HG02970 (cell line): ENCODE measurements at regions not wholly inside any gene's neighbourhood (a gene's known extent, or its start where the extent isn't known, plus 50 kb on each side); places are given as distances from the start of the nearest gene placed in this dataset.

Experiments used
- ATAC-seq: cut with Tn5 transposase; IDR thresholded peaks from one replicate; pipeline ENCODE4 v1.9.1; 2021; ENCODE audit warnings: mild to moderate bottlenecking, moderate library complexity, moderate number of reproducible peaks; ENCODE audit not compliant: unreplicated experiment, low FRiP score

DNA sequence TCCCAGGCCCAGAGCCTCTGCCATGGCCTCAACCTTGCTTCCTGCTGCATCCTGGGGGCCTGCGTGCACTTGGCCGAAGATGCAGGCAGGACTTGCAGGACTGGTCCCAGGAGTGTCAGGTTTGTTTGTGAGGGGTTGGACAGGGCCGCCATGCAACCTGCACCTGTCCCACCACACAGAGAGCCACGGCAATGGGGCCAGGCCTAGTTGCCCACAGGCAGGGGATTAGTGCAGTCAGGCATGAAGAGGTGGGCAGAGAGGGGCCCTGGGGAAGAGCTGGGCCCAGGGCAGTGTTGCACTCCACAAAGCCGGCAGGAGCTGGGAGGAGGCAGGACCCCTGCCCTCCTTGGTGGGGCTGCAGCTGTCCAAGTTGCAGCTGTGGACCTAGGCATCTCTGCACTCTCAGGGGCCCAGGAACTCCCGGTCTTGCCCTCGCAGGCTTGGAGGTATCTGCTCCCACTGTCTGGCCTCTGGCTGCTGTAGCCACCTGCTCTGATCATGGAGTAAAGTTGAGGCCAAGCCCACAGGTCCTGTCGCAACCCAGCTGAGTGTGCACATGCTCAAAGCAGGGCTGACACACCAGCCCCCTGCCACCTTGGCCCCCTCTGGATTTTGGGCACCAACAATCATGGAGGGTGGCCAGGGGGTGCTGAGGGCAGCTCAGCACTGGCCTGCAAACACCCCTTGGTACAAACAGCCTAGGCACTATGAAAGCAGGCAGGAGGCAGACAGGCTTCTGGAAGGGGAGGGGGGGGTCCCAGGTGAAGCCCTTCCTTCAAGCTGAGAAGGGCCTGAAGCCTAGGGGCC is 190.4 kb upstream of the PCDH10 start:
- no peak for ATAC-seq

DNA sequence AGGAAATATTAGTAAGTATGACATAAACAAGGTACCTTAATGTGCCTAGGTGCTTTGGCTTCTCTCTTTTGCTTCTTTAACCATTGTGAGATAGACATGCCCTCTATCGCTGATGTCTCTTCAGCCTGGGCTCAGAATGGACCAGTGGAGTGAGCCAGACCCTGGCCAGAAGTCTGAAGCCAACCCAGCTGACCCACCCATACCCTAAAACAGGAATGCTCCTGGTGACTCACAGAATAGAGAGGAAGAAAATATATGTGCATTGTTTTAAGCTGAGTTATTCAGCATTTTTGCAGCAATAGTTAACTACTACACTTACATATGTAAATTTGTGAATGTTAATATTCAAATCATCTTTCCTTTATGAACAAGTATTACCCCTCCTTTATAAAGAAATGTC is 167.5 kb upstream of the PCDH10 start:
- ATAC-seq, result no peak

DNA sequence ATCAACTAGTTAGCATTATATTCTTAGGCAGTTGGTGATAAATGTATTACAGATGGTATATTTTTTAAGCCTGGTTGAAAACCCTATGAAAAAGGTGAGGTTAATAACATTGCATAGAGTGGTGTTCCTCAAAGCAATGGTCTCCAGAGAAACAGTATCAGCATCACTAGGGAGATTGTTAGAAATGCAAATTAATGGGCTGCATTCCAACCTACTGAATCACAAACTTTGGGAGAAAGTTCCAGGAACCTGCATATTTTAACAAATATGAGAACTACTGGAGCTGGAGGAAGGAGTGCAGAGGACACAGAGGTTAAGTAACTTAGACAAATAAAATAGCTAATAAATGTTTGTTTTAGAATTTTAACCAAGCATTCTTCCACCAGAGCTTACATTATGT is 166.9 kb upstream of the PCDH10 start:
- no peak for ATAC-seq

DNA sequence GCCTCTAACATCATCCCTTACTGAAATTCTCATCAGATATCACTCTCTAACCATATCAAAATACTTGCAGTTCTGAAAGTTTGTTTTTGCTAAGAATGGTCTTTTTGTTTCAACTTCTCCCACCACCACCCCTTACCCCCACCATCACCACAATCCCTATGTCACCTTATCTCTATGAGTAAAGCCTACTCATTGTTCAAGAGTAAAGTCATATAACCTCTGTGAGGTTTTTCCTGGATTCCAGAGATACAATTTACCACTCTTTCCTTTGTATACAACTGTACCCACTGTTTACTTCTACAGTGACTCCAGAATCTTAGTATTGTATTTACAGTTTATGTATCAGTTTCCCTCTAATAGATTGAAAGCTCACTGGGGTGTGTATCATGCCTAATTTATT is 158.0 kb upstream of the PCDH10 start:
- no peak for ATAC-seq

DNA sequence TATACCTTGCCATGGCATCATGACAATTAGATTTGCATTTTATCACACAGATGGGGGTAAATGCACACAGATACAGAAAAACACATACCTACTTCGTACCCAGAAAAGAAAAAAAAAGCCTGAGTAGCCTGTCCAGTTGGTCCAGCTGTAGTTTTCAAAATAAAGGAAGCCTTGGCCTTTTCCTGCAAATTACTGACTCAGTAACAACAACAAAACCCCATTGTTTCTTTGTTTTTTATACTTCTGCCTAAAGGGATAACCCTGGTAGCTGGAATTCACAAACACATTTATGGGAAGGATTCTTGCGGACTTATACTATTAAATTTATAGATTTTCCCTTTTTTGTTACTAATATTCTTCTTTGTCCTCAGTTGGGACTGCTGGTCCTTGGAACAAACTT is 156.4 kb upstream of the PCDH10 start:
- no peak for ATAC-seq

DNA sequence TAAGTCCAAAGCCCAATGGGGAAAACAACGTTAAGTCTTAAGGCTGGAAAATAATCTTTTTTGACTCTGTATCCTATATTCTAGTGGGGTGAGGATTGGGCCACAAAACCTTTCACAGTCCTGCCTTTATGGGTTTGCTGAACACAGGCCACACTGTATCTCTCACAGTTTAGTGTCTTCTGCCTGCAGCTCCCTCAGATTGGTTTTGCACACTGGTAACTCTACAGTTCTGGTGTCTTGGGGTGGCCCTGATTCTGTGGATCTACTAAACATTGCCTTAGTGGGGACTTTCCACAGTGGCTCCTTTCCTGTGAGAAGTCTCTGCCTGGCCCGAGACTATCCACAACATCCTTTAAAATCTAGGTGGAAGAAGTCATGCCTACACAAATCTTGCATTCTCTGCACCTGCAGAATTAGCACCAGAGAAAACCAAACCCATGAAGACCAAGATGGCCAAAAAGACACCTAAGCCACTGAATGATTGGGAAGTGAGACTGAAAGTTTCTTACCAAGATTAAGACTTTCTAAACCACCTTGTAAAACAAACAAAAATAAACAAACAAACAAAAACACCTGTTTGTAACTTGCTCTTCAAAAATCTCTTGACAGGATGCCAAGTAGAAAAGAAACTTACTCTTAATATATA is 150.4 kb upstream of the PCDH10 start:
- ATAC-seq, result no peak

DNA sequence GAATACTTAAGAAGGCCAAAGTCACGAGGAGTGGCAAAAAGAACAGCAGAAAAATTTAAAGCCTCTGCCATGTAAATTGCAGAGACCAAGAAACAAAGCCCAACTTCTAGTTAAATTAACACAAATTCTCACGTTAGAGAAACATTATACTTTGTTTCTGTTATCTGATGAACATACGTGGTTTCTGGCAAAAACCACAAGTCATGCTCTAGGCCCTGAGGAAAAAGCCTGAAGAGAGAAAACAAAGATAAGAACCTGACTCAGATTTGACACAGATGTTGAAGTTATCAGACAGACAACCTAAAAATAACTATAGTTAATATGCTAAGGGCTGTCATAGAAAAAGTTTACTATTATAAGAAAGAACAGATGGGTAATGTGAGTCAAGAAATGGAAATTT is 149.1 kb upstream of the PCDH10 start:
- ATAC-seq, result no peak

DNA sequence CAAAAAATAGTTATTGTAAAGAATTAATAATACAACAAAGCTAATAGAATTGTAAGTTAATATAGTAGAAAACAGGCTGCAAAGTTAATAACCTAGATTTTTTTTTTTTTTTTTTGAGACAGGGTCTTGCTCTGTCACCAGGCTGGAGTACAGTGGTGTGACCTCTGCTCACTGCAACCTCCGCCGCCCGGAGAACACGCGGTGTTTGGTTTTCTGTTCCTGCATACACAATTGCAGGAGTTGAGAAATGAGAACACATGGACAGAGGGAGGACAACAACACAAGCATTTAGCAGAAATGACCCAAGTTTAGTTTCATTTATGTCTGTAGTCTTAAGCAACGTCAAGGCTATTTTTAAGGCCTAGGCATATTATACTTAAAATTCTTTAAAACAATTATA is 145.9 kb upstream of the PCDH10 start:
- no peak for ATAC-seq

DNA sequence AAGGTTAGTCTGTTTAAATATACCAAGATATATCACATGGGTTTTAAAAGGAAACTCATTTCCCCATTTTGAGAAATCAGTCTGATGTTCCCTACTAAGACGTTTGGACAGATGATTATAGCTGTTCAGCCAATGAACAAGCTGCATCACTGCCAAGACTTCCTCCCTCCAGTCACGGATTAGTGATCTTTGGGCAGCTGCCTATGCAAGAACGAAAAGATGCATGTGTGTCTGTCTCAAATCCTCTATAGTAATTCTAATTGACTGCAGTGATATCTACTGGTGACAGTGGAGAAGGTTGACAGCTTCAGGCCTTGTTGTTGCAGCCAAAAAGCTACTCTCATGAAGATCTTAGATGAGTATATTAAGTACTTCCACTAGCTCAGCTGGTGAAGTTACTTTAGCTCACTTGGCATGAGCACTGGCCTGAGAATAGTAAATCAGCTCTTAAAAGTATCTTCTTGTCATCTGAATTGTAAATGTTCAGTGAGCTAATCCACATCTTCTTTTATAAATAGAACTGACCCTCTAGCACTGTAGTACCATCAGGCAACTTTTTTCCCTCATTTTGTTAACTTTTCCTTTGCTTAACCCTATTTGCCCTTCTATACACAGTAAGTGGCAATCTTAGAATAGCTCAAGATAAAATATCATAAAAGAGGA is 134.5 kb upstream of the PCDH10 start:
- ATAC-seq, result no peak

DNA sequence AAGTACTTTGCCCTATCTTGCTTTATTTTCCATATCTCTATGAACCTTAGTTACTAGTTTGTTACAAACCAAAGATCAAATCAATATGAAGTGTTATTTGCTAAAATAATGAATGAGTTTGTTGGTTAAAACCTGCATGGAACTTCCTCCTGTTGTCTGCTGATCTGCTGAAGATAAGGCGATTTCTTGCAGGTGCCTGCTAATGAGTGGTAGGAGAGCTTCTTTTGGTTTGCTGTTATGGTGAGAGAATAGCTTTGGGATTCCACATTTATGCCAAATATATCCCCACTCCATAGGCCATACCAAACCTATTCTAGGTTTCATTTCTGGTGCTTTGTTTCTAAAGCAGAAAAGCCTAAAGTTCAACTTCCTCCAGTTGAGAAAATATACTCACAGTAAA is 103.8 kb upstream of the PCDH10 start:
- no peak for ATAC-seq

DNA sequence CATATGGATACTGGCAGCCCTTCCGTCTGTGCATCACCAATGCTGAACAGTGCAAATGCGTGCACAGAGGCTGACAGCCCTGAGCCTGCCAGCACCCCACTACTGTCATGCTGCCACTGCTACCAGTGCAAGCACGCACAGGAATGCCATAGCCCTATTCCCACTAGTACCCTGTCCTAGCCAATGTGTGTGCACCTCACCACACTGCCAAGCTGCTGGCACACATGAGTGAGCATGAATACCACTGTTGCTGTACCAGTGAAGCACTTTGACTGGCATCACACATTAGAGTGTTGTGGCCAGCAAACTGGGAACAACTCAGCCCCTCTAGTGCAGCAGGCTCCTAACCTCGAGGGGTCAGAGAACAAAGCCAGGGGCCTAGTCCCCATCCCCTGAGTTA is 102.9 kb upstream of the PCDH10 start:
- ATAC-seq, result no peak

DNA sequence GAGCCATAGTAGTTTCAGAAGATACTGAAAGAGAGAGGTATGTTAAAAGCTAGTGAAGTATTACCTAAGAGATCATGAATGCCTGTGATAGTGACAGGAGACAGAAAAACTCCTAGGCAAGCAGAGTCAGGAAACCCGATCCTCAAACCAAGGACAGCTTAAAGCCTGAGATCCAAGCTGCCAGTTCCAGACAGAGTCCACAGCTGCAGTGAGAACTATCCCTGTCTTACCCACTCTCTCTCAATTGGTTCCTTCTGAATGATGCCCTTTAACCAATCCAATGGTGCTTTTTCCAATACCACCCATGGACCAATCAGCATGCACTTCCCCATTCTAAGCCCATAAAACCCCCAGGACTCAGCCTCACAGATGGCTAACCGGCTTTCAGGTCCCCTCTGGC is 90.4 kb upstream of the PCDH10 start:
- no peak for ATAC-seq

DNA sequence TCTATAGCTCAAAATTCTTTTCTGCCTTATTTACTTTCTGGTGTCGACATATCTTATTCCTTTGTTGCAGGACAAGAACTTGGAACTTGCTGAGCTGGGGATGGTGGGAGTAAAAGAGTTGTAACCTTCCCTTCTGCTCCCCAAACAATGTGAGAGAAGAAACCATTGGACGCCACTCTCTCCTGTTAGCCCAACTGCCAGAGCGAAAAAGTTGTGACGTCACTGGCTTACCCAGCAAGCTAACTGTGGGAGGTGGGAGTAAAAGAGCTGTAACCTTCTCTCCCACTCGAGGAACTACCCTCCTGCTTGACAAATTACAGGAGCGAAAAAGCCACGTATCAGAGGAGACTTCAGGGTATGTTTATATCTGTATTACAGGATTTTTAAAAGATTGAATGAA is 90.0 kb upstream of the PCDH10 start:
- ATAC-seq, result no peak

DNA sequence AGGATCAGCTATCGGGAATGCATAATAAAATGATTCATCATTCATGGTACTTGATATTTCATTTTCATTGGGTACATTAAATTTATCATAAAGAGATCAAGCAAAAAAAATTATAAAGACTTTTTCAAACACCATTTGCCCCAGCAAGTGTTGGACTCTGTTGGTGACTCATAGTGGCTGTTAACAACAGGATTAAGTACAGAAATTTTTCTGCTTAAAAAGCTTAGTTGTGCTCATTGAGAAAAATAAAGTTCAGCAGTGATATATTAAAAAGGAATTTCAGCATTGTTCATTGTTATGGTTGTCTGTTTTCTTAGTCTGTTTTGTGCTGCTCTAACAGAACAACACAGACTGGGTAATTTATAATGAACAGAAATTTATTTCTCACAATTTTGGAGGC is 86.2 kb upstream of the PCDH10 start:
- no peak for ATAC-seq

DNA sequence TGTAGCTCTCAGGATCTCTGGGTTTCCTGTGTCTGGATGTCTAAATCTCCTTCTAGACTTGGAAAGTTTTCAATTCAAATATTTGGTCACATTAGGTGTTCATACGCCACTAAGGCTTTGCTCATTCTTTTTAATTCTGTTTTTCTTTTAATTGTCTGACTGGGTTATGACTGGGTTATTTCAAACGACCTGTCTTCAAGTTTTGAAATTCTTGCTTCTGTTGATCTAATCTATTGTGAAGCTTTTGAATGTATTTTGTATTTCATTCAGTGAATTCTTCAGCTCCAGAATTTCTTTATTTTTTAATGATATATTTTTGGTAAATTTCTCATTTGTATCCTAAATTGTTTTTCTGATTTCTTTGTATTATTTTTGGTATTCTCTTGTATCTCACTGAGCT is 81.0 kb upstream of the PCDH10 start:
- ATAC-seq, result no peak

DNA sequence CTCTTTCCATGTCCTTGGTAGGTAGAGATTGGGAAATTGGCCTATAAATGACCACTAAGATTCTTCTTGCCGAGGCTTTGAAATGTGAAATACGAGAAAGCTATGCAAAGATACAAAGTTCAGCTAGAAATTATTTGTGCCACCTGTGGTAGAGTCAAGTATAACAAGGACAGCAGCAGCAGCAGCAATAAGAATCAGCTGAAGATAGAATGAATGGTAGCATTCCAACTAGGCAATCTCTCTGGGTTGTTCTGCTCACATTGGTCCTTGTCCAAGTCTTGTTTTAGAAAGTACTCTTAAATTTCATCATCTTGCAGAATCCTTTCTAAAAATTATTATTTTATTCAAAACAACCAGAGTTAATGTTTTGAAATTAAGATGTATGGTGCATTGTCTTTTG is 67.8 kb upstream of the PCDH10 start:
- no peak for ATAC-seq

DNA sequence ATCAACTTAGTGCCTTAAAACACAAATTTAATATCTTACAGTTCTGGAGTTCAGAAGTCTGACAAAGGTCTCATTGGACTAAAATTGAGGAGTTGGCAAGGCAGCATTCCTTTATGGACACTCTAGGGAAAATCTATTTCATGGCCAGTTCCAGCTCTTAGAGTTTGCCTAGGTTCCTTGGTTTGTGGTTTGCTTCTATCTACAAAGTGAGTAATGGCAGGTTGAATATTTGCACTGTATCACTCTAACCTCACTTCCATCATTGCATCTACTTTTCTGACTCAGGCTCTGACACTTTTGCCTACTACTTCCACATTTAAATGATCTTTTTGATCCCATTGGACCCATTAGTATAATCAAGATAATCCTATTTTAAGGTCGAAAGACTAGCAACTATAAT is 64.7 kb upstream of the PCDH10 start:
- ATAC-seq, result no peak

DNA sequence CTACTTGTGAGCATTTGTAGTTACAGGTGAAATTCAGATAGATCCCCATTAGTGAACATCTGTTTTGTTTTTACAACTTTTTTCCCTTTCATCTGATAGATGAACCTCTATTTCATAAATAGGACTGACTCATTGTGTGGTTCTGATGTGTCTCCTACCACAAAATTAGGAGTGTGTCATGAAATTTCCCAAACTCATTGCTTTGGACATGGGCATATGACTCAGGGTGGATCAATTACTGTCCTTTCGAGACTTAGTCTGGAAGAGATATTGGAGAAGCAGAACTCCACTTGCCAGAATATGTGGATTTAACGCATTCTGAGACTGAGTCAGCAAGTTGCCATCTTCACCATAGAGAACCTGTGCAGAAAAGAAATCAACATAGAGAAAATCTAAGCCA is 53.5 kb upstream of the PCDH10 start:
- ATAC-seq, result no peak

DNA sequence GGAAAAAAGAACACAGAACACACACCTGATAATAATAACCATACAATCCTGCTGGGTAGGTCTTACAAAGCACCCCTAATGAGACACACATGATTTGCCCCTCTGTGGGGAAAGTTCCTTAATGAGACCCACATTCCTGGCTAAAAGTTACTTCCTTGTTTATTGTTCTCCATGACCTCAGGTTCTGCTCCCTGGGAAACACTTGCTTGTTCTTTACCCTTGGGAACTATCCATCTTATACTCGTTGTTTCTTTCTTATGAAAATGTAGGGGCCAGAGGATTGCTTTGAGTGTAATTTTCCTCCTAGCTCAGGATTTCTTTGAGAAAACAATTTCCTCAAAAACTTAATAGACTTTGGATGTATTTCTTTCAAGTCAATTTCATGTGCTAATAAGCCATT is 52.1 kb upstream of the PCDH10 start:
- ATAC-seq, result no peak
